ENCODE measurements at regions not wholly inside any gene's neighbourhood (a gene's known extent, or its start where the extent isn't known, plus 50 kb on each side); places are given as distances from the start of the nearest gene placed in this dataset.

GRCh38 chr5:5979761-5980537 is 398.4 kb downstream of the MED10 start:
- H3K23ac ChIP-seq (ENCODE audit: insufficient read length, low read depth, low read length), result no peak overlapping the region
- H4K8ac ChIP-seq (replicated peaks; ENCODE audit: insufficient read length, low read depth, low read length), result no peak overlapping the region
- H3K4me2 ChIP-seq (ENCODE audit: insufficient read depth, insufficient read length, low read length), result no peak overlapping the region
- no peak overlapping the region for H3K18ac ChIP-seq (ENCODE audit: insufficient read length, low read depth, low read length)
- no peaks in the 10 kb centered on the region for H3K23me2 ChIP-seq (ENCODE audit: insufficient read length, low read depth, low read length, poor library complexity, severe bottlenecking)
- no peak overlapping the region for H3K27ac ChIP-seq (ENCODE audit: insufficient read length, low read depth, low read length)
- H3K27me3 ChIP-seq (ENCODE audit: insufficient read depth, low read length), result no peaks in the 10 kb centered on the region
- H3K9ac ChIP-seq (ENCODE audit: extremely low read depth, insufficient read length, low read length), result no peak overlapping the region
- no peaks in the 10 kb centered on the region; a peak in 1 of 5 replicates for H3K9me3 Mint-ChIP-seq
- no peaks in the 10 kb centered on the region for H3K79me1 ChIP-seq (ENCODE audit: insufficient read depth, low read depth, low read length, poor library complexity, severe bottlenecking)
- no peaks in the 10 kb centered on the region for H3K79me2 ChIP-seq (ENCODE audit: insufficient read depth, low read length)
- no peak overlapping the region for H2BK12ac ChIP-seq (ENCODE audit: insufficient read length, low read depth, low read length)
- no peaks in the 10 kb centered on the region; the same call in 1 of the 2 replicates for H3K4me1 ChIP-seq (ENCODE audit: insufficient read depth, low read length)
- peaks cover 2% of the 10 kb centered on the region for H3K27me3 Mint-ChIP-seq (ENCODE audit: low read depth)
- H4K91ac ChIP-seq (ENCODE audit: insufficient read length, low read depth, low read length), result no peak overlapping the region
- H3K9me3 ChIP-seq (ENCODE audit: control insufficient read depth, low read depth, low read length), result no peaks in the 10 kb centered on the region
- peaks cover 17 to 20% of the 10 kb centered on the region in 2 experiments for H3K4me1 Mint-ChIP-seq
- no peak overlapping the region for H2BK20ac ChIP-seq (ENCODE audit: low read depth, low read length, poor library complexity, severe bottlenecking)
- no peaks in the 10 kb centered on the region for H3K36me3 Mint-ChIP-seq (ENCODE audit: insufficient read depth in 1 of 3, low read depth in 3 of 3)
- H2BK5ac ChIP-seq (ENCODE audit: insufficient read length, low read length), result no peak overlapping the region
- H3T11ph ChIP-seq (ENCODE audit: low read length), result no peak overlapping the region
- no peak overlapping the region for H2BK15ac ChIP-seq (ENCODE audit: low read depth, low read length)
- no CpG with 5 or more reads among the region's 6 CpGs for WGBS (ENCODE audit: extremely low coverage, insufficient read length, low lambda C conversion rate)
- H3K27ac Mint-ChIP-seq, result no peak overlapping the region
- DNase-seq, result no peak
- no peak overlapping the region for H3K4ac ChIP-seq (ENCODE audit: low read depth, low read length)
- no peak for TF ChIP-seq CTCF (conservative IDR thresholded peaks at IDR 0.05)
- no peak overlapping the region for H2AFZ ChIP-seq (ENCODE audit: low read length)
- H2BK120ac ChIP-seq (ENCODE audit: low read depth, low read length, poor library complexity, severe bottlenecking), result no peak overlapping the region
- H3K14ac ChIP-seq (ENCODE audit: insufficient read depth, low read length), result no peak overlapping the region
- H3K56ac ChIP-seq (ENCODE audit: insufficient read length, low read depth, low read length), result no peak overlapping the region
- no peak overlapping the region for H2AK5ac ChIP-seq (ENCODE audit: insufficient read length, low read length)
- no peaks in the 10 kb centered on the region for H4K20me1 ChIP-seq (ENCODE audit: control insufficient read depth, insufficient read depth, insufficient read length)
- no peak overlapping the region; a peak in 1 of 5 replicates for H3K4me3 Mint-ChIP-seq
- no peak overlapping the region for H4K5ac ChIP-seq (ENCODE audit: insufficient read length, low read depth, low read length)
